Central memory CD8-positive, alpha-beta T cell (primary cell): ENCODE measurements at regions not wholly inside any gene's neighbourhood (a gene's known extent, or its start where the extent isn't known, plus 50 kb on each side); places are given as distances from the start of the nearest gene placed in this dataset.

Experiments
- ATAC-seq: fragments of 150-1000 bp; cut with Tn5 transposase; replicated peaks from 2 replicates; pipeline ENCODE4 v1.10.0; 2022; ENCODE audit warnings: mild to moderate bottlenecking, moderate FRiP score, moderate number of reproducible peaks; ENCODE audit not compliant: poor library complexity, severe bottlenecking; ENCODE audit errors: extremely low read depth
- DNase-seq, 2 donors: peaks; one replicate each; pipeline ENCODE4 v3.0.0; 2021; ENCODE audit warnings: low spot score in 2 of 2
- H3K27ac Mint-ChIP-seq: one replicate; pipeline ENCODE4 v1.8.0; 2022; ENCODE audit warnings: low read depth, mild to moderate bottlenecking, moderate library complexity, mixed read lengths
- H3K27me3 Mint-ChIP-seq: one replicate; pipeline ENCODE4 v1.8.0; 2022; ENCODE audit warnings: mixed read lengths
- H3K36me3 Mint-ChIP-seq: one replicate; pipeline ENCODE4 v1.8.0; 2022; ENCODE audit warnings: mild to moderate bottlenecking, moderate library complexity, mixed read lengths; ENCODE audit not compliant: insufficient read depth
- H3K4me1 Mint-ChIP-seq: one replicate; pipeline ENCODE4 v1.8.0; 2022; ENCODE audit warnings: mixed read lengths
- H3K4me3 Mint-ChIP-seq: one replicate; pipeline ENCODE4 v1.8.0; 2022; ENCODE audit warnings: mild to moderate bottlenecking, moderate library complexity, mixed read lengths
- H3K9me3 Mint-ChIP-seq: one replicate; pipeline ENCODE4 v1.8.0; 2022; ENCODE audit warnings: mixed read lengths

- H3K4me3 Mint-ChIP-seq = no peak overlapping the region
- ATAC-seq = no peak
- DNase-seq = no peak
- H3K27ac Mint-ChIP-seq = no peak overlapping the region
- no peaks in the 10 kb centered on the region for H3K4me1 Mint-ChIP-seq
- H3K27me3 Mint-ChIP-seq = no peaks in the 10 kb centered on the region
- no peaks in the 10 kb centered on the region for H3K9me3 Mint-ChIP-seq
- no peaks in the 10 kb centered on the region for H3K36me3 Mint-ChIP-seq
Measured at GRCh38 chr2:12424219-12424618, 292.5 kb upstream of the TRIB2 start.

DNA sequence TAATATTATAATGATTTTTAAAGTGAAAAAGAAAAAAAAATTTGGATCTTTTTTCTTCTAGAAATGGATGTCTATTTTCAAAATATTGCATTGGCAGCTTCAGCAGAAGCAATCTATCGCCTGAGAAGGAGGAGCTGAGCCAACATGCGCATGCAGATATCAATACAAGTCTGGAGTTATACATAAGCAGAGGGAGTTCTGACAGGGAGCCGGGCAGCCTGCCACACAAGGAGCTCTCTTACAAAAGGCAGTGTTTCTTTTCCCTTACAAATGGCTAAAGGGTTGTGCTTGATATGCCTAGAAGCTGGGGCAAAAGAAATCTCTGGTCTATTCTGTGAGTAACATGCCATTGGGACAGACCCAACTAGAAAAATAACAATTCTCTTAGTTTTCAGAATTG is 291.9 kb upstream of the TRIB2 start:
- Mint-ChIP-seq H3K36me3 (no peaks in the 10 kb centered on the region), H3K27me3 (no peaks in the 10 kb centered on the region), H3K4me3 (no peak overlapping the region), H3K9me3 (no peaks in the 10 kb centered on the region), H3K4me1 (no peaks in the 10 kb centered on the region), H3K27ac (no peak overlapping the region)
- ATAC-seq (no peak), DNase-seq (no peak)

- ATAC-seq (no peak), DNase-seq (no peak)
- Mint-ChIP-seq H3K27me3 (no peaks in the 10 kb centered on the region), H3K4me1 (peaks cover 11% of the 10 kb centered on the region), H3K36me3 (no peaks in the 10 kb centered on the region), H3K9me3 (no peaks in the 10 kb centered on the region), H3K27ac (peak overlapping the region; percentile 19), H3K4me3 (no peak overlapping the region)
Measured at GRCh38 chr2:12428324-12428723, 288.4 kb upstream of the TRIB2 start.

GRCh38 chr2:12428786-12429185 is 287.9 kb upstream of the TRIB2 start:
- DNase-seq (no peak), ATAC-seq (no peak)
- no peaks in the 10 kb centered on the region for H3K9me3 Mint-ChIP-seq
- no peaks in the 10 kb centered on the region for H3K27me3 Mint-ChIP-seq
- peaks cover 11% of the 10 kb centered on the region for H3K4me1 Mint-ChIP-seq
- H3K36me3 Mint-ChIP-seq = no peaks in the 10 kb centered on the region
- peak overlapping the region; percentile 19 for H3K27ac Mint-ChIP-seq
- no peak overlapping the region for H3K4me3 Mint-ChIP-seq

DNA sequence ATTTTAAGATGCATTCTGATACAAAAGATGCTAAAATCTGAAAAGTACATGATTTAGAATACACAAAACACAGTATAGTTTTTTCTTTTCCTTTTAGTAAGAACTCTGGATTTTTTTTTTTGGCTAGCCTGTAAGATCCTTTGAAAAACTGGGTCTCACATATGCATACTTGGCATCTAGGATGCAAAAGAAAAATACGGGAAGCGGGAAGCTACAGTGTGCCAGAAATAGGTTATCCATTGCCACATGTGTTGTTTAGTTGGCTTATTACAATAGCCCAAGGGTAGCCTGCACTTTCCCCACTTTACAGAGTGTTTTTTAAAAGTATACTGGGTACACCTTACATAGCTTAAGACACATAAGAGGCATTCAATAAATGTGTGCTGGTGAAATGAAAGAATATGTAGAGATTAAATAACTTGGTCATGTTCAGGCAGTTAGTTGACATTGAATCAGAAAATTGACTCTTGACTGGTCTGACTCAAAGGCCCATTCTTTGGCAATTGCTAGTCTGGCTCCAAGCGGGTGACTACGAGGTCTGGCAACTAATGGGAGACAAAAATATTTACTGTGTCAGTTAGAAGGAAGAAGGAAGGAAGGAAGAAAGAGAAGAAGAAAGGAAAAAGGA is 286.8 kb upstream of the TRIB2 start:
- H3K36me3 Mint-ChIP-seq = no peaks in the 10 kb centered on the region
- ATAC-seq (no peak), DNase-seq (no peak)
- no peaks in the 10 kb centered on the region for H3K9me3 Mint-ChIP-seq
- H3K27me3 Mint-ChIP-seq = no peaks in the 10 kb centered on the region
- peaks cover 11% of the 10 kb centered on the region for H3K4me1 Mint-ChIP-seq
- peak overlapping the region; percentile 14 for H3K27ac Mint-ChIP-seq
- H3K4me3 Mint-ChIP-seq = peak overlapping the region; percentile 39

- ATAC-seq (peak; percentile 64), DNase-seq (no peak)
- peaks cover 11% of the 10 kb centered on the region for H3K4me1 Mint-ChIP-seq
- H3K27me3 Mint-ChIP-seq = no peaks in the 10 kb centered on the region
- peak overlapping the region; percentile 14 for H3K27ac Mint-ChIP-seq
- peak overlapping the region; percentile 39 for H3K4me3 Mint-ChIP-seq
- no peaks in the 10 kb centered on the region for H3K9me3 Mint-ChIP-seq
- no peaks in the 10 kb centered on the region for H3K36me3 Mint-ChIP-seq
Measured at GRCh38 chr2:12430407-12431133, 286.2 kb upstream of the TRIB2 start.

DNA sequence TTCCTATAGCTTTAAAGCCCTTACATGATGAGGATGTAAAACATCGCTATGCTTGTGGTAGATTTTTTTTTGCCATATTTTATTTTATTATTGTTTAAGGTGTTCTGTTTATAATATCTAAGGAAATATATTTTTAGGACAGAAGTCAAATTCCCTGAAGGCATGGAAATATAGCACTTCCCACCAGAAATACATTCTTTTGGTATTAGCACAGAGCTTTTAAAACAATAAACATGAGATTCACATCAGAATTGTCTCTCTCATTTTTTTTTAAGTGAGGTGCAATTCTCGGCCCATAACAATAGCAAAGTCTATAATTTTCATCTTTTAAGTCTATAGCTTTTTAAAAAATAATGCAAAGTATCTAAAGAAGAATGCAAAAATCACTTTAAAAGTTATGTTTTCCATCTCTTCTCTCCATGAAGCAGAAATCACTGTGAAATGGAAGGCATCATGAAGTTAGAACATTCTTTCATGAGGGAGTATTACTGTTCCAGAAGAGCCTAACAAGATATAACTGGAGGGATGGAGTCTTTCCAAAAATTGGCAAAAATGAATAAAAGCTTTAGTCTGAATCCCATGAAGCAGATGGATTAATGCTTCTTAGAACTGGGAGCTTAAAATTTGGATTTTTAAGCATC is 283.6 kb upstream of the TRIB2 start:
- ATAC-seq (no peak), DNase-seq (no peak)
- H3K4me1 Mint-ChIP-seq = peaks cover 11% of the 10 kb centered on the region
- no peak overlapping the region for H3K4me3 Mint-ChIP-seq
- H3K36me3 Mint-ChIP-seq = no peaks in the 10 kb centered on the region
- H3K9me3 Mint-ChIP-seq = no peaks in the 10 kb centered on the region
- no peaks in the 10 kb centered on the region for H3K27me3 Mint-ChIP-seq
- H3K27ac Mint-ChIP-seq = no peak overlapping the region

- H3K9me3 Mint-ChIP-seq = no peaks in the 10 kb centered on the region
- no peaks in the 10 kb centered on the region for H3K27me3 Mint-ChIP-seq
- H3K27ac Mint-ChIP-seq = no peak overlapping the region
- DNase-seq = no peak
- no peaks in the 10 kb centered on the region for H3K36me3 Mint-ChIP-seq
- no peak overlapping the region for H3K4me3 Mint-ChIP-seq
- peaks cover 11% of the 10 kb centered on the region for H3K4me1 Mint-ChIP-seq
- ATAC-seq = no peak
Measured at GRCh38 chr2:12433626-12433990, 283.1 kb upstream of the TRIB2 start.

- Mint-ChIP-seq H3K27ac (no peak overlapping the region), H3K27me3 (no peaks in the 10 kb centered on the region), H3K4me1 (peaks cover 11% of the 10 kb centered on the region), H3K9me3 (no peaks in the 10 kb centered on the region), H3K36me3 (no peaks in the 10 kb centered on the region), H3K4me3 (no peak overlapping the region)
- ATAC-seq = no peak
- no peak for DNase-seq
Measured at GRCh38 chr2:12434630-12435098, 282.1 kb upstream of the TRIB2 start.

GRCh38 chr2:12435430-12436222 is 281.1 kb upstream of the TRIB2 start:
- ATAC-seq (no peak), DNase-seq (no peak)
- Mint-ChIP-seq H3K4me1 (peaks cover 4% of the 10 kb centered on the region), H3K9me3 (no peaks in the 10 kb centered on the region), H3K27me3 (no peaks in the 10 kb centered on the region), H3K36me3 (no peaks in the 10 kb centered on the region), H3K4me3 (no peak overlapping the region), H3K27ac (no peak overlapping the region)

DNA sequence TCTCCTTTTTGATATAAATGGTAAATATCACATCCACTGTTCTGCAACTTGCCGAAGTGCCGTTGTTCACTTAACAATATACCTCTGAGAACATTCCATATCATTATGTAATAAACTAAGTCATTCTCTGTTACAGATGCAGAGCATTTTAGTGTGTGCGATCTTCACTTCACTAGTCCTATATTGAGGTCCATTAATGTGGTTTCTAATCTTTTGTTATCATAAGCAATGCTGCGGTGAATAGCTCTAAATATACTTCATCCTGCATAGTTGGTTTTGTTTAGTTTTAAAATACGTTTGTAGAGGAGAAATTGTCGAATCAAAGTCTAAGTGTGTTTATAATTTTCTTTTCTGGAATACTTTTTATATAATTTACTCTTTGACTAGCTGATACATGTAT is 280.3 kb upstream of the TRIB2 start:
- H3K27me3 Mint-ChIP-seq = no peaks in the 10 kb centered on the region
- no peaks in the 10 kb centered on the region for H3K4me1 Mint-ChIP-seq
- no peak for DNase-seq
- no peak for ATAC-seq
- no peaks in the 10 kb centered on the region for H3K36me3 Mint-ChIP-seq
- H3K27ac Mint-ChIP-seq = no peak overlapping the region
- H3K9me3 Mint-ChIP-seq = no peaks in the 10 kb centered on the region
- H3K4me3 Mint-ChIP-seq = no peak overlapping the region

GRCh38 chr2:12436935-12437561 is 279.7 kb upstream of the TRIB2 start:
- no peak for DNase-seq
- H3K9me3 Mint-ChIP-seq = no peaks in the 10 kb centered on the region
- no peaks in the 10 kb centered on the region for H3K4me1 Mint-ChIP-seq
- no peak overlapping the region for H3K4me3 Mint-ChIP-seq
- no peak overlapping the region for H3K27ac Mint-ChIP-seq
- no peaks in the 10 kb centered on the region for H3K27me3 Mint-ChIP-seq
- H3K36me3 Mint-ChIP-seq = no peaks in the 10 kb centered on the region
- ATAC-seq = no peak
